Thoracic aorta (tissue), 2 donors: ENCODE measurements at regions not wholly inside any gene's neighbourhood (a gene's known extent, or its start where the extent isn't known, plus 50 kb on each side); places are given as distances from the start of the nearest gene placed in this dataset.

Experiments used
- ATAC-seq: fragments of 150-250 bp; one replicate; pipeline ENCODE4 v1.8.0; 2017; ENCODE audit warnings: low read depth; ENCODE audit not compliant: insufficient number of reproducible peaks, low FRiP score
- DNase-seq: peaks from one replicate; pipeline ENCODE4 v3.0.0-alpha.2; 2020; ENCODE audit warnings: low spot score
- H3K27ac ChIP-seq, 2 donors: fragments of 200-600 bp; sonication (generic); 1 replicate in 1 of 2; 2 replicates in 1 of 2; pipeline ENCODE4 v1.5.1; 2016; ENCODE audit warnings: mild to moderate bottlenecking in 2 of 2, moderate library complexity in 2 of 2
- H3K27me3 ChIP-seq: fragments of 200-600 bp; sonication (generic); replicated peaks from 2 replicates; pipeline ENCODE4 v1.6.0; 2016; ENCODE audit warnings: mild to moderate bottlenecking; ENCODE audit not compliant: insufficient read depth
- H3K36me3 ChIP-seq: fragments of 200-600 bp; sonication (generic); one replicate; pipeline ENCODE4 v1.5.1; 2016
- H3K4me1 ChIP-seq, 2 donors: fragments of 200-600 bp; sonication (generic); 1 replicate in 1 of 2; 2 replicates in 1 of 2; pipeline versions ENCODE4 v1.5.1 to v1.6.0; 2016; ENCODE audit warnings: low read depth in 2 of 2, mild to moderate bottlenecking in 1 of 2; ENCODE audit not compliant: control insufficient read depth in 1 of 2
- H3K4me3 ChIP-seq: fragments of 200-600 bp; sonication (generic); 2 replicates; pipeline ENCODE4 v1.5.1; 2016; ENCODE audit warnings: mild to moderate bottlenecking
- H3K9me3 ChIP-seq: fragments of 200-600 bp; sonication (generic); 2 replicates; pipeline ENCODE4 v1.5.1; 2016
- TF ChIP-seq, protein P1 (sequence below): fragments of 200-600 bp; sonication (generic); IDR thresholded peaks from one replicate; pipeline ENCODE4 v1.5.1; 2019; ENCODE audit warnings: antibody characterized with exemption

DNA sequence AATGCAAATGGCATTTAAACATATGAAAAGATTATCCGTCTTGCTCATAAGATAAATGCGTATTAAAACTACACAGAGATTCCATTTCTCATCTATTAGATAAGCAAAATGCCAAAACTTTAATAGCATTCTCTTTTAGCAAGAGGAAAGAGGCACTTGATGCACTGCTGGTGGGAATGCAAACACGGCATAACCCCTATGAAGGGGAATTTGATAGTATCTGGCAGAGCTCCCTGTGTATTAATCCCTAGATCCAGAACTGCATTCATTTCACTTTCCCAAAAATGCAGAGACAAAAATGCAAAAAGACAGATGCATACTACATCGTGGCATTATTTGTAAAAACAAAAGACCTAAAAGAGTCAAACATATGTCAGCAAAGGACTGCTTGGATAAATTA lies 193.6 kb upstream of the STARD13 start:
- Histone ChIP-seq H3K9me3 (peaks cover 9% of the 10 kb centered on the region), H3K4me3 (no peak overlapping the region), H3K27ac (no peak overlapping the region), H3K4me1 (no peaks in the 10 kb centered on the region), H3K27me3 (no peaks in the 10 kb centered on the region), H3K36me3 (no peaks in the 10 kb centered on the region)
- DNase-seq (no peak), ATAC-seq (no peak)
- TF ChIP-seq, protein P1, sequence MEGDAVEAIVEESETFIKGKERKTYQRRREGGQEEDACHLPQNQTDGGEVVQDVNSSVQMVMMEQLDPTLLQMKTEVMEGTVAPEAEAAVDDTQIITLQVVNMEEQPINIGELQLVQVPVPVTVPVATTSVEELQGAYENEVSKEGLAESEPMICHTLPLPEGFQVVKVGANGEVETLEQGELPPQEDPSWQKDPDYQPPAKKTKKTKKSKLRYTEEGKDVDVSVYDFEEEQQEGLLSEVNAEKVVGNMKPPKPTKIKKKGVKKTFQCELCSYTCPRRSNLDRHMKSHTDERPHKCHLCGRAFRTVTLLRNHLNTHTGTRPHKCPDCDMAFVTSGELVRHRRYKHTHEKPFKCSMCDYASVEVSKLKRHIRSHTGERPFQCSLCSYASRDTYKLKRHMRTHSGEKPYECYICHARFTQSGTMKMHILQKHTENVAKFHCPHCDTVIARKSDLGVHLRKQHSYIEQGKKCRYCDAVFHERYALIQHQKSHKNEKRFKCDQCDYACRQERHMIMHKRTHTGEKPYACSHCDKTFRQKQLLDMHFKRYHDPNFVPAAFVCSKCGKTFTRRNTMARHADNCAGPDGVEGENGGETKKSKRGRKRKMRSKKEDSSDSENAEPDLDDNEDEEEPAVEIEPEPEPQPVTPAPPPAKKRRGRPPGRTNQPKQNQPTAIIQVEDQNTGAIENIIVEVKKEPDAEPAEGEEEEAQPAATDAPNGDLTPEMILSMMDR = no peak

DNA sequence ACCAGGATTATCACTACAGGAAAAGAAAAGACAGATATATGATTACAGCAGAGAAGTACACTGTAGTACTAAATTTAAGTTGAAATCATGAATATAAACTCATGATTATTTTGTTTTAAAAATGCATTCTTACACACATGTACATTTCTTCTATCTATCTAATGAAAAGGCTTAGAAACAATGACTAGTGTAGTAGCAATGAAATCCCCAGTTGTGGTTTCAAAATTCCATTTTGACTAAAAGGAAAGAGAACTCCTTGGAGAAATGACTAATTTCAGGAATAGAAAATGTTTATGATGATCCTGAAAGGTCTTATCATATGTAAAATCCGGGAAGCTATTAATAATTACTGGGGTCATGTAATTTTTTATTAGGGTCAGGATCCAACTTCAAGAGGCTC lies 195.0 kb upstream of the STARD13 start:
- Histone ChIP-seq H3K27me3 (no peaks in the 10 kb centered on the region), H3K36me3 (no peaks in the 10 kb centered on the region), H3K9me3 (peaks cover 9% of the 10 kb centered on the region), H3K27ac (no peak overlapping the region), H3K4me1 (no peaks in the 10 kb centered on the region), H3K4me3 (no peak overlapping the region)
- TF ChIP-seq, protein P1 = no peak
- DNase-seq (no peak), ATAC-seq (no peak)

- H3K4me1 ChIP-seq = peaks cover 0 to 9% of the 10 kb centered on the region in 2 donors
- no peak for ATAC-seq
- no peak overlapping the region for H3K27ac ChIP-seq
- no peaks in the 10 kb centered on the region for H3K36me3 ChIP-seq
- H3K9me3 ChIP-seq = no peaks in the 10 kb centered on the region
- H3K27me3 ChIP-seq = no peaks in the 10 kb centered on the region
- H3K4me3 ChIP-seq = no peak overlapping the region
- TF ChIP-seq, protein P1 = no peak
- no peak for DNase-seq
Observed at GRCh38 chr13:33483471-33483870, 197.9 kb upstream of the STARD13 start.

DNA sequence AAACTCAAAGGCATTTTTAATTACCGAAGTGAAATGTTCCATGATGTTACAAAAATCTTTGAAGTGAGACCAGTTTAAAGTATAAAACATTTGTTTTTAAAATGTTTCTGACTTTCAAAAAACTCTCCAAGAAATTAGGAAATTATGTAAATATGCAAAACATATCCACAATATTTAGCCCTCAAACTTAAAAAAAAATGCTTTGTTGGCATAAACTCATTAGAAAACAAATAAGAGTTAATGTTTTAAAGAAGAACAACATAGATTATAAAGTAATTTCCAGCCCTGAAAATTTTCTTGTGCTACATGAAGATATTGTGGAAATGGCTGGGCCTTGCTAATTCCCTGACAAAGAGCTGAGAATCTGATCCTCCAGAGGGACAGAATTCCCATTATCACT lies 199.7 kb upstream of the STARD13 start:
- ATAC-seq (no peak), DNase-seq (no peak)
- TF ChIP-seq, protein P1 = no peak
- H3K36me3 ChIP-seq = no peaks in the 10 kb centered on the region
- H3K4me3 ChIP-seq = no peak overlapping the region
- no peaks in the 10 kb centered on the region for H3K9me3 ChIP-seq
- no peak overlapping the region for H3K27ac ChIP-seq
- H3K27me3 ChIP-seq = no peaks in the 10 kb centered on the region
- H3K4me1 ChIP-seq = peaks cover 0 to 9% of the 10 kb centered on the region in 2 donors

DNA sequence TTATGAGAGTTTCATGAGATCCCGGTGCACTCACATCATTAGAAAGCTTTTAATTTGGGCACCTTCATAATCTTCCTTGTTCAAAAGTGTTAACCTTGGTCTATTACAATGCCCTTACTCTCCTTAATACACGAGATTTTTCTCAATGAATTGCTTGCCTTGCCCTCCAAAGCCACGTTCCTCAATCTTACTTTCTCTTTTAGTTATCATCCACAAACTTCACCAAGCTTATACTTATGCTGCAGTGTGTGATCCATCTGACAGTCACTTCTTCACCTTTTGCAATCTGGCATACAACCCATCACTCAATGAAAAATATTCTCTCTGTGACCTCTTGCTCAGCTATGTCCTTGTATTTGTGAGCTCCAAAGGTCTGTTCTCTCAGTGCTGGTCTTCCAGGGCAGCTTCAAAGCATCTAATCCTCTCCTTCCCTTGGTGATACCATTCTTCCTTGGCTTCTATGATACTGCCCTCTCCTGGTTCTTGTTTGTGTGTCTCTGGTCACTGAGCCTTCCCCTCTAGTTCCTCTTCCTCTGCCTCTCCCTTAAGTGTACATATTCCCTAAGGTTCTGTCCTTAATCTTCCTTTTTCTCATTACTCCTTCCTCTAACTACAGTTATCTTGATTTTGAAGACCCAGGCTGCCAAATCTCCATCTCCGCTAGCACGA lies 202.2 kb upstream of the STARD13 start:
- H3K4me1 ChIP-seq = peaks cover 0 to 22% of the 10 kb centered on the region in 2 donors
- H3K27ac ChIP-seq = peak overlapping the region in 1 of 2 donors; percentile 48
- TF ChIP-seq, protein P1 = peak; percentile 27
- no peaks in the 10 kb centered on the region for H3K9me3 ChIP-seq
- DNase-seq (no peak), ATAC-seq (peak; percentile 32)
- H3K4me3 ChIP-seq = peak overlapping the region; percentile 66
- no peaks in the 10 kb centered on the region for H3K27me3 ChIP-seq
- no peaks in the 10 kb centered on the region for H3K36me3 ChIP-seq
